ENCODE measurements at regions not wholly inside any gene's neighbourhood (a gene's known extent, or its start where the extent isn't known, plus 50 kb on each side); places are given as distances from the start of the nearest gene placed in this dataset.

DNA sequence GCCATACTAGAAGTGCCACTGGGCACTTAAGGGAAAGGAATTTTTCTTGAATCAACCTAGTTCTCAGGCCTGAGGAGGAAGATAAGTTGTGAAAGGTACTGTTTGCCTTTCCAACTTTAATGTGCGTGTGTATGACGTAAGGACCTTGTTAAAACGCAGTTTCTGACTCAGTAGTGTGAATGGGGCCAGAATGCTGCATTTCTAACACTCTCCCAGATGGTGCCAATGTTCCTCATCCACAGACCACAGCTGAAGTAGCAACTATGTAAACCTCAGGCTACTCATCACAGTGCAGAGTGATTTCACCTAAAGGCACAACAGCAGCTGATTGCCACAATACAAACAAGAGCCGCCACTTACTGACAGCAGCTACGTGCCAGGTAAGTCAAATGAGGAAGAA is 103.6 kb downstream of the OTOL1 start:
- Histone ChIP-seq H3K79me2 (ENCODE audit: insufficient read depth, low read length) (no peaks in the 10 kb centered on the region), H2AFZ (ENCODE audit: low read depth, low read length, poor library complexity, severe bottlenecking) (no peak overlapping the region), H3K9me3 (ENCODE audit: control insufficient read depth in 1 of 2, insufficient read depth in 1 of 2, low read depth in 1 of 2, low read length in 2 of 2) (no peaks in the 10 kb centered on the region), H3K36me3 (ENCODE audit: control insufficient read depth in 1 of 2, insufficient read depth in 2 of 2, low read length in 2 of 2) (no peaks in the 10 kb centered on the region), H3K4me3 (replicated peaks in 1 of 2; ENCODE audit: low read depth in 1 of 2, low read length in 2 of 2) (no peak overlapping the region), H3K9me2 (ENCODE audit: insufficient read depth) (no peaks in the 10 kb centered on the region), H3K4me2 (ENCODE audit: low read length) (no peak overlapping the region), H3K9ac (ENCODE audit: low read length) (no peak overlapping the region), H3K27me3 (ENCODE audit: insufficient read depth, low read length) (no peaks in the 10 kb centered on the region), H3K27ac (ENCODE audit: low read depth, low read length) (no peak overlapping the region), H3K4me1 (ENCODE audit: control insufficient read depth in 1 of 2, insufficient read depth in 2 of 2, low read length in 2 of 2) (no peaks in the 10 kb centered on the region), H4K20me1 (ENCODE audit: insufficient read depth) (no peaks in the 10 kb centered on the region)
- DNase-seq (ENCODE audit: low read depth, low spot score) (no peak), ATAC-seq (no peak)
- ChIA-PET RAD21 (ENCODE audit: low non-redundant PET in 1 of 2, low total read pairs in 2 of 2, uncharacterized antibody in 2 of 2, unreplicated experiment in 2 of 2) (no interaction called here), CTCF (no interaction called here), POLR2A (no interaction called here)
- no TSS peak for BruUV-seq (replicated peaks)
- TF ChIP-seq JUND (IDR thresholded peaks at IDR 0.05) (no peak), SRF (IDR thresholded peaks at IDR 0.05; ENCODE audit: low read depth) (no peak), POLR2A (IDR thresholded peaks at IDR 0.05; ENCODE audit: borderline replicate concordance, extremely low read depth, insufficient read depth, insufficient read length) (no peak), CBX3 (IDR thresholded peaks at IDR 0.05; ENCODE audit: low read depth) (no peak), YY1 (IDR thresholded peaks at IDR 0.05; ENCODE audit: extremely low read depth, insufficient replicate concordance, low read depth, low read length) (no peak), ELF1 (IDR thresholded peaks at IDR 0.05; ENCODE audit: borderline replicate concordance, low read depth) (no peak)
- TF ChIP-seq, protein P1, sequence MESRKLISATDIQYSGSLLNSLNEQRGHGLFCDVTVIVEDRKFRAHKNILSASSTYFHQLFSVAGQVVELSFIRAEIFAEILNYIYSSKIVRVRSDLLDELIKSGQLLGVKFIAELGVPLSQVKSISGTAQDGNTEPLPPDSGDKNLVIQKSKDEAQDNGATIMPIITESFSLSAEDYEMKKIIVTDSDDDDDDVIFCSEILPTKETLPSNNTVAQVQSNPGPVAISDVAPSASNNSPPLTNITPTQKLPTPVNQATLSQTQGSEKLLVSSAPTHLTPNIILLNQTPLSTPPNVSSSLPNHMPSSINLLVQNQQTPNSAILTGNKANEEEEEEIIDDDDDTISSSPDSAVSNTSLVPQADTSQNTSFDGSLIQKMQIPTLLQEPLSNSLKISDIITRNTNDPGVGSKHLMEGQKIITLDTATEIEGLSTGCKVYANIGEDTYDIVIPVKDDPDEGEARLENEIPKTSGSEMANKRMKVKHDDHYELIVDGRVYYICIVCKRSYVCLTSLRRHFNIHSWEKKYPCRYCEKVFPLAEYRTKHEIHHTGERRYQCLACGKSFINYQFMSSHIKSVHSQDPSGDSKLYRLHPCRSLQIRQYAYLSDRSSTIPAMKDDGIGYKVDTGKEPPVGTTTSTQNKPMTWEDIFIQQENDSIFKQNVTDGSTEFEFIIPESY (IDR thresholded peaks at IDR 0.05; ENCODE audit: extremely low read depth, insufficient replicate concordance, low read length): no peak
- TF ChIP-seq, protein P2, sequence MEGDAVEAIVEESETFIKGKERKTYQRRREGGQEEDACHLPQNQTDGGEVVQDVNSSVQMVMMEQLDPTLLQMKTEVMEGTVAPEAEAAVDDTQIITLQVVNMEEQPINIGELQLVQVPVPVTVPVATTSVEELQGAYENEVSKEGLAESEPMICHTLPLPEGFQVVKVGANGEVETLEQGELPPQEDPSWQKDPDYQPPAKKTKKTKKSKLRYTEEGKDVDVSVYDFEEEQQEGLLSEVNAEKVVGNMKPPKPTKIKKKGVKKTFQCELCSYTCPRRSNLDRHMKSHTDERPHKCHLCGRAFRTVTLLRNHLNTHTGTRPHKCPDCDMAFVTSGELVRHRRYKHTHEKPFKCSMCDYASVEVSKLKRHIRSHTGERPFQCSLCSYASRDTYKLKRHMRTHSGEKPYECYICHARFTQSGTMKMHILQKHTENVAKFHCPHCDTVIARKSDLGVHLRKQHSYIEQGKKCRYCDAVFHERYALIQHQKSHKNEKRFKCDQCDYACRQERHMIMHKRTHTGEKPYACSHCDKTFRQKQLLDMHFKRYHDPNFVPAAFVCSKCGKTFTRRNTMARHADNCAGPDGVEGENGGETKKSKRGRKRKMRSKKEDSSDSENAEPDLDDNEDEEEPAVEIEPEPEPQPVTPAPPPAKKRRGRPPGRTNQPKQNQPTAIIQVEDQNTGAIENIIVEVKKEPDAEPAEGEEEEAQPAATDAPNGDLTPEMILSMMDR (IDR thresholded peaks at IDR 0.05 in 2 of 3, conservative IDR thresholded peaks at IDR 0.05 in 1 of 3; ENCODE audit: borderline replicate concordance in 1 of 3, insufficient read depth in 1 of 3, low read depth in 2 of 3, low read length in 2 of 3): no peak
- intact Hi-C loops (cut with micrococcal nuclease): no loop called here

All from HCT116 (cell line).